Activated T-cell treated with anti-CD3 and anti-CD28 coated beads, Interleukin-2, amount 50 U/mL, for 72 hours (primary cell): ENCODE measurements at regions not wholly inside any gene's neighbourhood (a gene's known extent, or its start where the extent isn't known, plus 50 kb on each side); places are given as distances from the start of the nearest gene placed in this dataset.
"Not testable (repeated sequence)": the region's sequence is repeated elsewhere in the genome, so short reads cannot be mapped to it uniquely, and the experiment has no call there.

Source experiments
- ATAC-seq, 2 donors: fragments of 150-1000 bp; cut with Tn5 transposase; replicated peaks in 1 of 2; 2 replicates each; pipeline ENCODE4 v1.10.0; 2021; ENCODE audit warnings: moderate library complexity in 2 of 2, mild to moderate bottlenecking in 1 of 2
- DNase-seq, 2 donors: peaks; one replicate each; pipeline ENCODE4 v3.0.0; 2021 to 2022; ENCODE audit warnings: mixed read lengths in 1 of 2
- H3K27ac Mint-ChIP-seq: one replicate; pipeline ENCODE4 v1.8.0; 2022; ENCODE audit warnings: mild to moderate bottlenecking, moderate library complexity, mixed read lengths
- H3K27me3 Mint-ChIP-seq: one replicate; pipeline ENCODE4 v1.8.0; 2022; ENCODE audit warnings: low read depth, mixed read lengths
- H3K36me3 Mint-ChIP-seq, 2 donors: one replicate each; pipeline ENCODE4 v1.8.0; 2022; ENCODE audit warnings: mixed read lengths in 2 of 2, mild to moderate bottlenecking in 1 of 2; ENCODE audit not compliant: insufficient read depth in 2 of 2
- H3K4me1 Mint-ChIP-seq: one replicate; pipeline ENCODE4 v1.8.0; 2022; ENCODE audit warnings: low read depth, mixed read lengths
- H3K4me3 Mint-ChIP-seq, 2 donors: one replicate each; pipeline ENCODE4 v1.8.0; 2022; ENCODE audit warnings: mild to moderate bottlenecking in 2 of 2, mixed read lengths in 2 of 2, moderate library complexity in 2 of 2
- H3K9me3 Mint-ChIP-seq, 2 donors: one replicate each; pipeline ENCODE4 v1.8.0; 2022; ENCODE audit warnings: mixed read lengths in 2 of 2

GRCh38 chr6:50992232-50992631 is 173.6 kb downstream of the TFAP2B start:
- Mint-ChIP-seq H3K9me3 (peaks cover 4% of the 10 kb centered on the region in 2 donors), H3K27ac (no peak overlapping the region), H3K36me3 (no peaks in the 10 kb centered on the region), H3K27me3 (no peaks in the 10 kb centered on the region), H3K4me3 (no peak overlapping the region), H3K4me1 (no peaks in the 10 kb centered on the region)
- ATAC-seq = no peak
- no peak for DNase-seq

- Mint-ChIP-seq H3K4me1 (no peaks in the 10 kb centered on the region), H3K36me3 (no peaks in the 10 kb centered on the region), H3K27ac (no peak overlapping the region), H3K27me3 (no peaks in the 10 kb centered on the region), H3K9me3 (peaks cover 4 to 6% of the 10 kb centered on the region in 2 donors), H3K4me3 (no peak overlapping the region)
- ATAC-seq = no peak
- no peak for DNase-seq
These were observed 174.3 kb downstream of the TFAP2B start for GRCh38 chr6:50992704-50993625.

GRCh38 chr6:50993941-50994720 is 175.5 kb downstream of the TFAP2B start:
- no peak overlapping the region for H3K4me3 Mint-ChIP-seq
- no peaks in the 10 kb centered on the region for H3K27me3 Mint-ChIP-seq
- no peaks in the 10 kb centered on the region for H3K36me3 Mint-ChIP-seq
- no peak for DNase-seq
- H3K27ac Mint-ChIP-seq = no peak overlapping the region
- no peak for ATAC-seq
- H3K9me3 Mint-ChIP-seq = peaks cover 0 to 2% of the 10 kb centered on the region in 2 donors
- no peaks in the 10 kb centered on the region for H3K4me1 Mint-ChIP-seq

- H3K27ac Mint-ChIP-seq = no peak overlapping the region
- no peaks in the 10 kb centered on the region for H3K27me3 Mint-ChIP-seq
- H3K9me3 Mint-ChIP-seq = peaks cover 0 to 3% of the 10 kb centered on the region in 2 donors
- no peak for DNase-seq
- no peaks in the 10 kb centered on the region for H3K36me3 Mint-ChIP-seq
- H3K4me3 Mint-ChIP-seq = no peak overlapping the region
- no peaks in the 10 kb centered on the region for H3K4me1 Mint-ChIP-seq
- no peak for ATAC-seq
These were observed 176.4 kb downstream of the TFAP2B start for GRCh38 chr6:50995036-50995435.

GRCh38 chr6:50998905-50999304 is 180.2 kb downstream of the TFAP2B start:
- Mint-ChIP-seq H3K27ac (no peak overlapping the region), H3K4me1 (no peaks in the 10 kb centered on the region), H3K27me3 (no peaks in the 10 kb centered on the region), H3K4me3 (no peak overlapping the region), H3K36me3 (no peaks in the 10 kb centered on the region), H3K9me3 (peaks cover 3 to 5% of the 10 kb centered on the region in 2 donors)
- no peak for ATAC-seq
- no peak for DNase-seq

- Mint-ChIP-seq H3K4me3 (no peak overlapping the region), H3K27ac (no peak overlapping the region), H3K9me3 (peaks cover 3 to 7% of the 10 kb centered on the region in 2 donors), H3K4me1 (no peaks in the 10 kb centered on the region), H3K36me3 (no peaks in the 10 kb centered on the region), H3K27me3 (no peaks in the 10 kb centered on the region)
- DNase-seq = no peak
- ATAC-seq = no peak
These were observed 182.7 kb downstream of the TFAP2B start for GRCh38 chr6:51001399-51001798.

GRCh38 chr6:51004380-51004779 is 185.7 kb downstream of the TFAP2B start:
- DNase-seq (no peak), ATAC-seq (no peak)
- Mint-ChIP-seq H3K36me3 (no peaks in the 10 kb centered on the region), H3K4me3 (no peak overlapping the region), H3K9me3 (peaks cover 5 to 7% of the 10 kb centered on the region in 2 donors), H3K27me3 (no peaks in the 10 kb centered on the region), H3K4me1 (no peaks in the 10 kb centered on the region), H3K27ac (no peak overlapping the region)

- DNase-seq = no peak
- Mint-ChIP-seq H3K36me3 (no peaks in the 10 kb centered on the region), H3K4me3 (no peak overlapping the region), H3K4me1 (no peaks in the 10 kb centered on the region), H3K27ac (no peak overlapping the region), H3K27me3 (no peaks in the 10 kb centered on the region), H3K9me3 (peaks cover 2 to 7% of the 10 kb centered on the region in 2 donors)
- ATAC-seq = no peak
These were observed 187.1 kb downstream of the TFAP2B start for GRCh38 chr6:51005779-51006178.

GRCh38 chr6:51007237-51007636 is 188.6 kb downstream of the TFAP2B start:
- H3K27ac Mint-ChIP-seq = no peak overlapping the region
- no peaks in the 10 kb centered on the region for H3K4me1 Mint-ChIP-seq
- no peaks in the 10 kb centered on the region for H3K27me3 Mint-ChIP-seq
- no peak overlapping the region for H3K4me3 Mint-ChIP-seq
- no peak for DNase-seq
- ATAC-seq = no peak
- H3K9me3 Mint-ChIP-seq = peaks cover 2 to 4% of the 10 kb centered on the region in 2 donors
- H3K36me3 Mint-ChIP-seq = no peaks in the 10 kb centered on the region

GRCh38 chr6:51008693-51009092 is 190.0 kb downstream of the TFAP2B start:
- not testable (repeated sequence) for H3K36me3 Mint-ChIP-seq, DNase-seq, H3K27me3 Mint-ChIP-seq, H3K4me3 Mint-ChIP-seq, H3K4me1 Mint-ChIP-seq, ATAC-seq, H3K9me3 Mint-ChIP-seq, H3K27ac Mint-ChIP-seq

GRCh38 chr6:51013376-51013775 is 194.7 kb downstream of the TFAP2B start:
- Mint-ChIP-seq H3K27ac (no peak overlapping the region), H3K36me3 (no peaks in the 10 kb centered on the region), H3K4me3 (no peak overlapping the region), H3K9me3 (peaks cover 0 to 4% of the 10 kb centered on the region in 2 donors), H3K27me3 (no peaks in the 10 kb centered on the region), H3K4me1 (no peaks in the 10 kb centered on the region)
- no peak for DNase-seq
- no peak for ATAC-seq

GRCh38 chr6:51015394-51015793 is 196.7 kb downstream of the TFAP2B start:
- H3K27me3 Mint-ChIP-seq = no peaks in the 10 kb centered on the region
- H3K4me1 Mint-ChIP-seq = no peaks in the 10 kb centered on the region
- H3K4me3 Mint-ChIP-seq = no peak overlapping the region
- H3K9me3 Mint-ChIP-seq = no peaks in the 10 kb centered on the region
- DNase-seq (no peak), ATAC-seq (no peak)
- H3K27ac Mint-ChIP-seq = no peak overlapping the region
- H3K36me3 Mint-ChIP-seq = no peaks in the 10 kb centered on the region

- Mint-ChIP-seq H3K4me1 (no peaks in the 10 kb centered on the region), H3K36me3 (no peaks in the 10 kb centered on the region), H3K4me3 (no peak overlapping the region), H3K9me3 (peaks cover 0 to 2% of the 10 kb centered on the region in 2 donors), H3K27me3 (no peaks in the 10 kb centered on the region), H3K27ac (no peak overlapping the region)
- no peak for ATAC-seq
- DNase-seq = no peak
These were observed 197.8 kb downstream of the TFAP2B start for GRCh38 chr6:51016489-51016888.
